Glomerular endothelial cell (primary cell): ENCODE measurements at regions not wholly inside any gene's neighbourhood (a gene's known extent, or its start where the extent isn't known, plus 50 kb on each side); places are given as distances from the start of the nearest gene placed in this dataset.
"Not testable (repeated sequence)": the region's sequence is repeated elsewhere in the genome, so short reads cannot be mapped to it uniquely, and the experiment has no call there.

Source experiments
- DNase-seq: peaks from one replicate; pipeline ENCODE4 v3.0.0-alpha.2; 2011; ENCODE audit warnings: low read depth, low spot score; ENCODE audit errors: extremely low read depth

- DNase-seq: no peak
These were observed 113.3 kb upstream of the JCAD start for GRCh38 chr10:30172673-30173072.

- no peak for DNase-seq
These were observed 112.7 kb upstream of the JCAD start for GRCh38 chr10:30172091-30172490.

GRCh38 chr10:30171601-30172000 lies 112.2 kb upstream of the JCAD start:
- no peak for DNase-seq

GRCh38 chr10:30170814-30171213 lies 111.4 kb upstream of the JCAD start:
- no peak for DNase-seq

GRCh38 chr10:30170146-30170545 lies 110.8 kb upstream of the JCAD start:
- DNase-seq: no peak

- no peak for DNase-seq
These were observed 110.0 kb upstream of the JCAD start for GRCh38 chr10:30169342-30169741.

GRCh38 chr10:30166929-30167328 lies 107.5 kb upstream of the JCAD start:
- no peak for DNase-seq

GRCh38 chr10:30163410-30163809 lies 104.0 kb upstream of the JCAD start:
- not testable (repeated sequence) for DNase-seq

GRCh38 chr10:30162796-30163195 lies 103.4 kb upstream of the JCAD start:
- DNase-seq: not testable (repeated sequence)

GRCh38 chr10:30160271-30160982 lies 101.0 kb upstream of the JCAD start:
- no peak for DNase-seq

- not testable (repeated sequence) for DNase-seq
These were observed 100.2 kb upstream of the JCAD start for GRCh38 chr10:30159614-30160013.

GRCh38 chr10:30158325-30158960 lies 99.1 kb upstream of the JCAD start:
- DNase-seq: no peak

GRCh38 chr10:30155401-30155800 lies 96.0 kb upstream of the JCAD start:
- DNase-seq: peak; percentile 27

GRCh38 chr10:30154561-30154960 lies 95.2 kb upstream of the JCAD start:
- no peak for DNase-seq

- DNase-seq: no peak
These were observed 94.7 kb upstream of the JCAD start for GRCh38 chr10:30154126-30154525.

- DNase-seq: no peak
These were observed 92.4 kb upstream of the JCAD start for GRCh38 chr10:30151581-30152389.

- no peak for DNase-seq
These were observed 82.0 kb upstream of the JCAD start for GRCh38 chr10:30141423-30141822.

- DNase-seq: no peak
These were observed 75.0 kb upstream of the JCAD start for GRCh38 chr10:30134171-30134945.

- no peak for DNase-seq
These were observed 73.8 kb upstream of the JCAD start for GRCh38 chr10:30133198-30133597.

- not testable (repeated sequence) for DNase-seq
These were observed 72.0 kb upstream of the JCAD start for GRCh38 chr10:30131369-30131768.

- DNase-seq: not testable (repeated sequence)
These were observed 69.9 kb upstream of the JCAD start for GRCh38 chr10:30129326-30129725.
